ENCODE measurements at regions not wholly inside any gene's neighbourhood (a gene's known extent, or its start where the extent isn't known, plus 50 kb on each side); places are given as distances from the start of the nearest gene placed in this dataset.

DNA sequence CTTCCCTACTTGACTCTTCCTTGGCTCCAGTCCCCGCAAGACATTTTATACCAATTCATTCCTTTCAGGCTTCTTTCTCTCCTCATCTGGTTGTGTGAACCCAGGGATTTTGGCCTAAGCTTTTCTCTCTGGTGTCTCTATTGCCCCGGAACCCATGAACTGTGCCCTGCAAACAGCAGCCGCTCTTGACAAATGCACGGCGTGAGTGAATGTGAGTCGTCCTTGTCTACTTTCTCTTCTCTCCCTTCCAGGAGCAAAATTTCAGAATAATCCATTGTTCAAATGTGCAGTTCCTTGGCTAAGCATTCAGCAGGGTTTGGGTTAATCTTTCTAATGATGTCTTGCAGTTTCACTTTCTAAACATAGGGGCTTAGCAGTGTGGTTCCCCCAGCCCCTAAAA lies 250.4 kb upstream of the IRX4 start:
- H3K36me3 ChIP-seq (ENCODE audit: low read length) = no peaks in the 10 kb centered on the region
- no peak overlapping the region for H3K4me3 ChIP-seq (ENCODE audit: insufficient read depth, low read length, poor library complexity, severe bottlenecking)
- no peak overlapping the region for H3K27ac ChIP-seq (ENCODE audit: low read depth, low read length)
- H4K20me1 ChIP-seq (ENCODE audit: low read depth, low read length) = no peaks in the 10 kb centered on the region
- H3K79me2 ChIP-seq (ENCODE audit: insufficient read depth, low read length) = no peaks in the 10 kb centered on the region
- TF ChIP-seq, protein P1, sequence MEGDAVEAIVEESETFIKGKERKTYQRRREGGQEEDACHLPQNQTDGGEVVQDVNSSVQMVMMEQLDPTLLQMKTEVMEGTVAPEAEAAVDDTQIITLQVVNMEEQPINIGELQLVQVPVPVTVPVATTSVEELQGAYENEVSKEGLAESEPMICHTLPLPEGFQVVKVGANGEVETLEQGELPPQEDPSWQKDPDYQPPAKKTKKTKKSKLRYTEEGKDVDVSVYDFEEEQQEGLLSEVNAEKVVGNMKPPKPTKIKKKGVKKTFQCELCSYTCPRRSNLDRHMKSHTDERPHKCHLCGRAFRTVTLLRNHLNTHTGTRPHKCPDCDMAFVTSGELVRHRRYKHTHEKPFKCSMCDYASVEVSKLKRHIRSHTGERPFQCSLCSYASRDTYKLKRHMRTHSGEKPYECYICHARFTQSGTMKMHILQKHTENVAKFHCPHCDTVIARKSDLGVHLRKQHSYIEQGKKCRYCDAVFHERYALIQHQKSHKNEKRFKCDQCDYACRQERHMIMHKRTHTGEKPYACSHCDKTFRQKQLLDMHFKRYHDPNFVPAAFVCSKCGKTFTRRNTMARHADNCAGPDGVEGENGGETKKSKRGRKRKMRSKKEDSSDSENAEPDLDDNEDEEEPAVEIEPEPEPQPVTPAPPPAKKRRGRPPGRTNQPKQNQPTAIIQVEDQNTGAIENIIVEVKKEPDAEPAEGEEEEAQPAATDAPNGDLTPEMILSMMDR (IDR thresholded peaks at IDR 0.05; ENCODE audit: insufficient read depth, low read length, poor library complexity, severe bottlenecking) = no peak
- no peak for TF ChIP-seq EZH2phosphoT487 (conservative IDR thresholded peaks at IDR 0.05; ENCODE audit: low read length)
- H3K9me2 ChIP-seq (replicated peaks; ENCODE audit: insufficient read depth, low read length) = no peaks in the 10 kb centered on the region
- no peaks in the 10 kb centered on the region for H3K9me3 ChIP-seq (ENCODE audit: insufficient read depth, low read length)
- no peak overlapping the region for H3K9ac ChIP-seq (ENCODE audit: low read length)
- no peak overlapping the region for H3K4me2 ChIP-seq (ENCODE audit: low read depth, low read length, poor library complexity, severe bottlenecking)
- H3K27me3 ChIP-seq (ENCODE audit: low read length) = no peaks in the 10 kb centered on the region
- H3F3A ChIP-seq (ENCODE audit: insufficient read depth) = no peaks in the 10 kb centered on the region
- H2AFZ ChIP-seq (ENCODE audit: low read depth, low read length, severe bottlenecking) = no peak overlapping the region

DNA sequence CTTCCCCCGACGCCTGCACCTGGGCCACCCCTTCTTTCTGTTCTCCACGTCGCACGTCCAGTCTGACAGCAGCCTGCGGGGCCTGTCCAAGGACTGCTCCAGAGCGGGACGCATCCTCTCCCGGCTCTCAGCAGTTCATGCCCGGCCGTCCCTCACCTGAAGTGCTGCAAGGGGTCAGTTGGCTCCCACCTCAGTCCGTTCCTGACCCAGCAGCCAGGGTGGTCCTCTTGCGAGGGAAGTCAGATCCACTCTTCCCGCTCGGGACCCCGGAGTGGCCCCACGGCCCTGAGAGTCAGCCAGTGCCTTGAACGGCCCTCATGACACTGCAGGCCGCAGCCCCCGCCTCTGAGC lies 249.7 kb upstream of the IRX4 start:
- Histone ChIP-seq H3K27me3 (ENCODE audit: low read length) (no peaks in the 10 kb centered on the region), H3K79me2 (ENCODE audit: insufficient read depth, low read length) (no peaks in the 10 kb centered on the region), H3K27ac (ENCODE audit: low read depth, low read length) (no peak overlapping the region), H3K4me2 (ENCODE audit: low read depth, low read length, poor library complexity, severe bottlenecking) (no peak overlapping the region), H3K9me2 (replicated peaks; ENCODE audit: insufficient read depth, low read length) (no peaks in the 10 kb centered on the region), H3F3A (ENCODE audit: insufficient read depth) (no peaks in the 10 kb centered on the region), H3K9ac (ENCODE audit: low read length) (no peak overlapping the region), H3K36me3 (ENCODE audit: low read length) (no peaks in the 10 kb centered on the region), H3K4me3 (ENCODE audit: insufficient read depth, low read length, poor library complexity, severe bottlenecking) (no peak overlapping the region), H3K9me3 (ENCODE audit: insufficient read depth, low read length) (no peaks in the 10 kb centered on the region), H2AFZ (ENCODE audit: low read depth, low read length, severe bottlenecking) (no peak overlapping the region), H4K20me1 (ENCODE audit: low read depth, low read length) (no peaks in the 10 kb centered on the region)
- TF ChIP-seq EZH2phosphoT487 (conservative IDR thresholded peaks at IDR 0.05; ENCODE audit: low read length) = no peak
- TF ChIP-seq, protein P1 (IDR thresholded peaks at IDR 0.05; ENCODE audit: insufficient read depth, low read length, poor library complexity, severe bottlenecking) = no peak

DNA sequence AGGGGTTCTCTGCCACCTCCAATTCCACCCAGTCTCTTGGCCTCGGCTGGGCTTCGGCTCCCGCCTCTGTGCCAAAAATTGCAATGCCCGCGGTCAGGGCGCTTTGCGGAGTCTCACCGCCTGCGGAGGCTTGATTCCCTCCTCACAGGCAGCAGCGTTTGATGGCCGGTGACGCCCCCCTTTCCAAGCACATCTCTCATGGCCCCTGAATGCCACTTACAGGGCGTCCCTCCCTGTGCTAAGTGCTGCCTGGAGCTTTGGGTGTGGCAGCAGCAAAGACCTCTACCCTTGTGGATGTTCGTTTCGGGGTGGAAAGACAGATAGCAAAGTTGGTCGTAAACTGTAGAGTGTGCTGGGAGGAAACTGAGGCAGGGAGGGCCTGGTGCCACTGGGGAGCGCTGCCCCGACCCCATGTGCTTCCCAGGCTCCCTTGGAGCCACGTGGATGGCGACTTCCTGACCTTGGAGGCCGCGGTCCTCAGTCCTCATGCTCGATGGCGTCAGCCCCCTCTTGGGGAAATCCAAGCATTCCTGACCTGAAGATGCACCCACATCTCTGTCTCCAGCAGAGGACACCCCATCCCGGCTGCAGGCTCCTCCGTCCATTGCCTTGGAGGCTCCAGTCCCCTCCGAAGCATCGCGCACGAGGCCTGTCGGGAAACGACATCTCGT lies 249.2 kb upstream of the IRX4 start:
- no peak overlapping the region for H3K27ac ChIP-seq (ENCODE audit: low read depth, low read length)
- TF ChIP-seq, protein P1 (IDR thresholded peaks at IDR 0.05; ENCODE audit: insufficient read depth, low read length, poor library complexity, severe bottlenecking) = no peak
- no peak for TF ChIP-seq EZH2phosphoT487 (conservative IDR thresholded peaks at IDR 0.05; ENCODE audit: low read length)
- no peak overlapping the region for H3K4me2 ChIP-seq (ENCODE audit: low read depth, low read length, poor library complexity, severe bottlenecking)
- no peaks in the 10 kb centered on the region for H3K9me3 ChIP-seq (ENCODE audit: insufficient read depth, low read length)
- no peaks in the 10 kb centered on the region for H3K9me2 ChIP-seq (replicated peaks; ENCODE audit: insufficient read depth, low read length)
- H3K36me3 ChIP-seq (ENCODE audit: low read length) = no peaks in the 10 kb centered on the region
- H3K27me3 ChIP-seq (ENCODE audit: low read length) = no peaks in the 10 kb centered on the region
- no peaks in the 10 kb centered on the region for H3K79me2 ChIP-seq (ENCODE audit: insufficient read depth, low read length)
- no peak overlapping the region for H3K4me3 ChIP-seq (ENCODE audit: insufficient read depth, low read length, poor library complexity, severe bottlenecking)
- no peaks in the 10 kb centered on the region for H3F3A ChIP-seq (ENCODE audit: insufficient read depth)
- no peaks in the 10 kb centered on the region for H4K20me1 ChIP-seq (ENCODE audit: low read depth, low read length)
- no peak overlapping the region for H2AFZ ChIP-seq (ENCODE audit: low read depth, low read length, severe bottlenecking)
- H3K9ac ChIP-seq (ENCODE audit: low read length) = no peak overlapping the region
